ENCODE measurements at regions not wholly inside any gene's neighbourhood (a gene's known extent, or its start where the extent isn't known, plus 50 kb on each side); places are given as distances from the start of the nearest gene placed in this dataset.

DNA sequence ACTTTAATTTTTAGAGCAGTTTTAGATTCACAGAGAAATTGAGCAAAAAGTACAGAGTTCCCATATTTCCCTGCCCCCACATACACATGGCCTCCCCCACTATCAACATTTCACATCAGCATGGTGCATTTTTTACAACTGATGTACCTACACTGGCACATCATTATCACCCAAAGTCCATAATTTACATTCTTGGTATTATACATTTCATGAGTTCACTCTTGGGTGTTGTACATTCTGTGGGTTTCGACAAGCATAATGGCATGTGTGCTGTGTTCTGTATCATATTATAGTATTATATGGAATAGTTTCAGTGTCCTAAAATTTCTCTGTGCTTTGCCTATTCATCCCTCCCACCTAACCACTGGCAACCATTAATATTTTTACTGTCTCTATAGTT lies 419.8 kb upstream of the THBS1 start:
- TF ChIP-seq POLR2AphosphoS5 (IDR thresholded peaks at IDR 0.05; ENCODE audit: insufficient read depth in 1 of 2, low read depth in 1 of 2) (no peak), POLR2A (IDR thresholded peaks at IDR 0.05) (no peak)
- TF ChIP-seq, protein P1, sequence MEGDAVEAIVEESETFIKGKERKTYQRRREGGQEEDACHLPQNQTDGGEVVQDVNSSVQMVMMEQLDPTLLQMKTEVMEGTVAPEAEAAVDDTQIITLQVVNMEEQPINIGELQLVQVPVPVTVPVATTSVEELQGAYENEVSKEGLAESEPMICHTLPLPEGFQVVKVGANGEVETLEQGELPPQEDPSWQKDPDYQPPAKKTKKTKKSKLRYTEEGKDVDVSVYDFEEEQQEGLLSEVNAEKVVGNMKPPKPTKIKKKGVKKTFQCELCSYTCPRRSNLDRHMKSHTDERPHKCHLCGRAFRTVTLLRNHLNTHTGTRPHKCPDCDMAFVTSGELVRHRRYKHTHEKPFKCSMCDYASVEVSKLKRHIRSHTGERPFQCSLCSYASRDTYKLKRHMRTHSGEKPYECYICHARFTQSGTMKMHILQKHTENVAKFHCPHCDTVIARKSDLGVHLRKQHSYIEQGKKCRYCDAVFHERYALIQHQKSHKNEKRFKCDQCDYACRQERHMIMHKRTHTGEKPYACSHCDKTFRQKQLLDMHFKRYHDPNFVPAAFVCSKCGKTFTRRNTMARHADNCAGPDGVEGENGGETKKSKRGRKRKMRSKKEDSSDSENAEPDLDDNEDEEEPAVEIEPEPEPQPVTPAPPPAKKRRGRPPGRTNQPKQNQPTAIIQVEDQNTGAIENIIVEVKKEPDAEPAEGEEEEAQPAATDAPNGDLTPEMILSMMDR (IDR thresholded peaks at IDR 0.05), result no peak
- H3K27me3 ChIP-seq, result no peaks in the 10 kb centered on the region
- H3K4me3 ChIP-seq, result no peak overlapping the region
- no peaks in the 10 kb centered on the region for H3K9me3 ChIP-seq
- no peak for DNase-seq (ENCODE audit: extremely low spot score in 2 of 2)
- H3K27ac ChIP-seq, result no peak overlapping the region
- H3K36me3 ChIP-seq, result no peaks in the 10 kb centered on the region
- intact Hi-C loops (cut with DNase I), result no loop called here
- H3K4me1 ChIP-seq, result no peaks in the 10 kb centered on the region

DNA sequence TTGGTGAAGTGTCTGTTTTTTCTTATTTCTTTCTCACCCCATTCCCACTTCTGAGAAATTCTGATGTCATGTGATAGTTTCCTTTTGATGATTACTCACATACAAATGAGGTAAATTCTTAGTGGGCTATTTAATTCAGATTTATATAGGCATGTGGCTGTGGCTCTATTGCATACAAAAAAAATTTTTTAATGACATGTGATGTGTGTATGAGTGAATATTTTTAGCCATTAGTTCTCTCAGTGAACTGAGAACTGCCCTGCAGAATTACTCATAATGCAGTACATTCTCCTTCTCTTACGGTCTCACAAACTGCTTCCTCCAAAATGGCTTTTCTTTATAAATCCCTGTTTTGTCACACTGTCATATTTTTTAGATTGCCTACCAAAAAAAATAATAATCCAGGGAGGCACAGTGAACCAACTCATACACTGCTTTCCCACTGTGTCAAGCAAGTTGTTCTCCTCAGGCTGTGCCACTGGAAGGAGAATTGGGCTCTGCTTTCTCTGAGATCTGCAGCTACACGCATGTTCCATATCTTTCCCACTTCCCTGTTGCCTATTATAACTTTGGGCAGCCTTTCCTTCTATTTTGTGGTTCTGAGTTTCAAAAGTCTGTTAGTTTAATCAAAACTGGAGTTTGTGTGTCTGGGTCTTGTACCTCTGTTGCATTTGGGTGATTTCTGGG lies 415.7 kb upstream of the THBS1 start:
- DNase-seq (ENCODE audit: extremely low spot score in 2 of 2), result no peak
- no peaks in the 10 kb centered on the region for H3K9me3 ChIP-seq
- no peak overlapping the region for H3K4me3 ChIP-seq
- no peak overlapping the region for H3K27ac ChIP-seq
- no peaks in the 10 kb centered on the region for H3K36me3 ChIP-seq
- H3K27me3 ChIP-seq, result no peaks in the 10 kb centered on the region
- intact Hi-C loops (cut with DNase I), result no loop called here
- H3K4me1 ChIP-seq, result no peaks in the 10 kb centered on the region
- TF ChIP-seq, protein P1 (IDR thresholded peaks at IDR 0.05), result no peak
- TF ChIP-seq POLR2A (IDR thresholded peaks at IDR 0.05), result no peak
- no peak for TF ChIP-seq POLR2AphosphoS5 (IDR thresholded peaks at IDR 0.05; ENCODE audit: insufficient read depth in 1 of 2, low read depth in 1 of 2)

DNA sequence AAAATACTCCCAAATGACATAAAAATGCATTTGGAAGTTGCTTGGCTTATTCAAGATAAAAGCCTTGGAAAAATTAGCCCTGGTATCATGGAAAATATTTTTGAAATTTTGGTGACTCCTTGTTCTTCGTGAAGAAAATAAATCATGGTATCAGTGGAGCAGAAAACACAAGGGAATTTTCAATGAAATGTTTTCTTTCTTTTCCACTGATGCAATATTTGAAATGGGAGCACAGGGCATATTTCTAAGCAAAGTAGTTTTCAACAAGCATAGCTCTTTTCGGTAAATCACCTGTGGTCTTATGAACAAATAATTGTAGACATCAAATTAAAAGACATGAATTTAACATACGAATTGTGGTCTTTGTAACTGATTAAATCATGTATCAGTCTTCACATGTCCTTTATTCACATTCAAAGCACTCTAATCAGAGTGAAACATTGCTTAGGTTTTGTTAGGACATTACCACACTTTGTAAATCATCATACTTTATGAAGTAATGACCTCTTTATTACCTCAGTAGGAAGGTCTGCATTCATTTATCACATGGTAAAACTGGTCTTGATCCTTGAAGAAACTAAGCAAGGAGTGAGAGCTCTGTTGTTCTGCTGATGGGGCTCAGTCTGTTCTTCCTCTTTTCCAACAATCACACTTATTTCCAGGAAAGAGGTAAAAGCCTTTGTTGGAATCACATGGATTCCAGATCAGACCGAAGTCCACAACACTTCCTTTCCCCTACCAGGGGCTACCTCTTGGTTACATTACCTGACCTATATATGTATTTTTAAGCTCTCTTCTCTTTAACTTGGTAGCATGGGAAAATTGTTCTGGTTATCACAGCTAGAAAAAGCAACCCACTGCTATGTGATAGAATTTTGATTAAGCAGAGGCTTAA lies 413.5 kb upstream of the THBS1 start:
- Histone ChIP-seq H3K27me3 (no peaks in the 10 kb centered on the region), H3K4me1 (peaks cover 8% of the 10 kb centered on the region), H3K27ac (no peak overlapping the region), H3K9me3 (no peaks in the 10 kb centered on the region), H3K4me3 (no peak overlapping the region), H3K36me3 (no peaks in the 10 kb centered on the region)
- no peak for DNase-seq (ENCODE audit: extremely low spot score in 2 of 2)
- intact Hi-C loops (cut with DNase I), result no loop called here
- TF ChIP-seq POLR2AphosphoS5 (IDR thresholded peaks at IDR 0.05; ENCODE audit: insufficient read depth in 1 of 2, low read depth in 1 of 2) (peak in 1 of 2 donors; percentile 16), POLR2A (IDR thresholded peaks at IDR 0.05) (no peak)
- TF ChIP-seq, protein P1 (IDR thresholded peaks at IDR 0.05), result no peak

DNA sequence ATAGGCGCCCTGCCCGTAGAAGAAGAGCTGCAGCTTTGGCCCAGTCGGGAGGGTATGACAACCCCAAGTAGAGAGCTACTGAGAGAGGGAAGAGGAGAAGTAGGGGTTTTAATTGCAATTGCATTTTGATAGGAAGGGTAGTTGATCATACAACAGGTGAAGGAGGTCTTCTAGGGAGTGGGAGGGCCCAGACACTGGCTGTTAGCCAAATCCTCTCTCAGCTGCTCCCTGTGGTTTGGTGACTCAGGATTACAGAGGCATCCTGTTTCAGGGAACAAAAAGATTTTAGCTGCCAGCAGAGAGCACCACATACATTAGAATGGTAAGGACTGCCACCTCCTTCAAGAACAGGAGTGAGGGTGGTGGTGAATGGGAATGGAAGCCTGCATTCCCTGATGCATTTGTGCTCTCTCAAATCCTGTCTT lies 408.9 kb upstream of the THBS1 start:
- TF ChIP-seq POLR2AphosphoS5 (IDR thresholded peaks at IDR 0.05; ENCODE audit: insufficient read depth in 1 of 2, low read depth in 1 of 2), result peak in 1 of 2 donors; percentile 57
- TF ChIP-seq, protein P1 (IDR thresholded peaks at IDR 0.05), result peak in 2 of 3 experiments; percentile 30 to 33
- TF ChIP-seq POLR2A (IDR thresholded peaks at IDR 0.05), result no peak
- Histone ChIP-seq H3K4me1 (peaks cover 19% of the 10 kb centered on the region), H3K4me3 (no peak overlapping the region), H3K27me3 (no peaks in the 10 kb centered on the region), H3K9me3 (no peaks in the 10 kb centered on the region), H3K27ac (peak overlapping the region; percentile 19), H3K36me3 (no peaks in the 10 kb centered on the region)
- DNase-seq (ENCODE audit: extremely low spot score in 2 of 2), result no peak
- intact Hi-C loops (cut with DNase I), result loop anchor here (2.0 kb wide), 1 partner anchor 409 kb away; the partner anchor contains the start of gene THBS1

Data from vagina (tissue), 2 donors.